ENCODE measurements at regions not wholly inside any gene's neighbourhood (a gene's known extent, or its start where the extent isn't known, plus 50 kb on each side); places are given as distances from the start of the nearest gene placed in this dataset.

DNA sequence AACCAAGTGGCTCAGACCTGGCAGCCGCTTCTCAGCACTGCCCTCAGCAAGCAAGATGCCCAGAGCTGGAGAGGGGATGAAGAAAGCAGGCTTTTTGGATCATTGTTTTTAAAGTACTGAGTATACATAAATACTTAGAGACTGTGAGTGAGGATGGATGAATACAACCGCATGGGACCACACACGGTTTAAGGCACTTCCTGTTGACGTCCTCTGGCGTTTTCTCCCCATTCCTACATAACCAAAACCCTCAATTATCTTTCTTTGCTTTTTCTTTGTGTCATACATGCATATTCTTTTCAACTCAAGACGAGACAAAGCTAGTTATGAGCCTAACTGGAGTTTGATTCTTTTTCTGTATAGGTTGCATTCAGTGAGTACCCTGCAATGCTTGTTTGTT is 198.4 kb downstream of the GALR1 start:
- no peak for DNase-seq

- no peak for DNase-seq
Measured at GRCh38 chr18:77455004-77455403, 205.4 kb downstream of the GALR1 start.

DNA sequence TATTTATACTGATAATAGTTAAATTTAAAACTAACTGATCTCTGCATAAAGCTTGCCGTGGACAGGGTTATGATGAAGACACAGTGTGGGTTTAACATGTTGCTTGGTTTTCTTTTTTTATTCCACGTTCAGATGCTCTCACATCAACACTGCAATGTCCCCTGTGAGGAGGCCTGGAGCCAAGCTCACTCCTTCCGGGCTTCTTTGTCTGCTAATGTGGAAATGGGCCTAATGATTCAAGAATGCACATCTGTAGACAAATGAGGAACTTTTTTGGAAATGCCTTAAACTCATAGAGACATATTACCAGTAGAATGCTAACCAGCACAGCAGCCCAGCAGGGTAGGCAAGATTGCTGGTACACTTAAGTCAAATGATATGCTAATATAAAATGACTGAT is 208.0 kb downstream of the GALR1 start:
- DNase-seq, result peak; percentile 30

DNA sequence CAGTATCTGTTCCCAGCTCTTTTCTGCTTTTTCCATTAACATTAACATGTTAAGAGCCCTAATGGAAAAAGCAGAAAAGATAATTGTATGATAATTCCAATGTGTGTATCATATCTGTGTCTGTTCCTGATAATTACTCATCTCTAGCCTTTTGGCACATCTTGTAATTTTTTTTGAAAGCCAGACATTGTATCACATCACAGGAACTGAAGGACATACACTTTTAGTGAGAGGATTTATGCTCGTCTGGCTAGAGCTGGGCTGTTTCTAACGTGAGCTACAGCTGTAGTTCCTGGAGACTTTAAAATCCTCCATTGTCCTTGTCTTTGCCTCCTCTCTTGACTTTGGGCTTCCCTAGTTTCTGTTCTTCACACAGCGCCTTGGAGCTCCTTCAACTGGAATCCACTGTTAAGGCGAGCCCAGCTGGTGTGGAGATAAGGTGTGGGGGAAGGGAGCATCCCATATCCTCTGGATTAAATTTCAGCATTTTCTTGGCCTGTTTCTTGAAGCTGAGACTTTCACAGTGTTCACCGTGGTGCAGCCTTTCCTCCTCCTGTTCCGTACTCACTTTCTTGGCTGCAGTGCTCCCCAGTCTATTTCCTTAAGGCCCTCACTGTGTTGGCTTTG is 211.5 kb downstream of the GALR1 start:
- DNase-seq, result no peak

- no peak for DNase-seq
Measured at GRCh38 chr18:77464917-77465316, 215.3 kb downstream of the GALR1 start.

DNA sequence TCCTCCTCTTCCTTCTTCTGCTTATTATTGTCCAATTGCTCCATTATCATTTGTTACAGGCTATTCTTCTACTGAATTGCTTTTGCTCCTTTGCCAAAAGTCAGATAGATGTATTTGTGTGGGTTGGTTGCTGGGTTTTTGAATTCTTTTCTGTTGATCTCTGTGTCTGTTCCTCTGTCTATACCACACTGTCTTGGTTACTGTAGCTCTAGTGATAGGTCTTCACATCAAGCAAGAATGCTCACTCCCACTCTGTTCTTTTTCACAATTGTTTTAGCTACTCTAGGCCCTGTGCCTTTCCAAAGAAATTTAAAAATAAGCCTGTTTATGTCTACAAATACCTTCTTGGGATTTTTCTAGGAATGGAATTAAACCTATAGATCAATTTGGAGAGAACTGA is 217.2 kb downstream of the GALR1 start:
- DNase-seq, result no peak

GRCh38 chr18:77469131-77469530 is 219.5 kb downstream of the GALR1 start:
- DNase-seq, result no peak

DNA sequence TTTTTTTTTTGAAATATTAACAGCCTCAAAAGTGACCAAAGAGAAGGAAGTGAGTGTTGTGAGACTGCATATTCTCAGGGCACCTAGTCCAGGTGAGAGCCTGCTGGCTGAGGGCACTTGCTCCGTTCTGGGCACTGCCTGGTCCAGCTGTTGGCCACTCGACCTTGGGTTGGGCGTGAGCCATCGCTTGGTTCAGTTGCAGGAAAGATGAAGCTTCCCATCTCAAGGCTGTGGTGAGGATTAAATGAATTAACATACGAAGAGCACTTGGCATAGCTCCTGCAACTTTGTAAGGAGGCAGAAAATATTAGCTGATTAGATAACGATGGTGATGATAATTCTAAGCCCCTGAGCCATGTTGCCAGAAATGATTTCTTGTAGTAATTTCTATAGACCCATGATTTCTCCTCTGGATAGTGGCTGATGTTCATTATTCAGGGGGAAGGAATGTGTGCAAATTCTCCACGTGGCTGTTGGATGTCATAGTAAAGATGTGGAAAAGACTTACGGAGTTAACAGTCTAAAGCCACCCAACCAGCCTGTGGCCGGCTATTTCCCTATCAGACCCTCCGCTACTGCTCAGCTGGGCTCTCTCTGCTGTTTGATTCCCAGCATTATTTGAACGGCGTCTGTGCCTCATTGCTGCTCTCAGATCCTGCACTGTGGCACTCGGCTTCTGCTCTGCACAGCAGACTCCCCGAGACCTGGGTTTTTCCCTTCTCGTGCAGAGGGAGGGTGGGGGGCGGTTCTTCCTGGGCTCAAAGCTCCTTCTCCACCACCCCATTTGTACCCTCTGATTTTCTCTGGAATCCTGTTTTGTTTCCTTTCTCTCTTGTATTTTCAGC is 221.1 kb downstream of the GALR1 start:
- DNase-seq, result no peak

- DNase-seq, result no peak
Measured at GRCh38 chr18:77472509-77472908, 222.9 kb downstream of the GALR1 start.

- peak; percentile 40 for DNase-seq
Measured at GRCh38 chr18:77478646-77479442, 229.2 kb downstream of the GALR1 start.

DNA sequence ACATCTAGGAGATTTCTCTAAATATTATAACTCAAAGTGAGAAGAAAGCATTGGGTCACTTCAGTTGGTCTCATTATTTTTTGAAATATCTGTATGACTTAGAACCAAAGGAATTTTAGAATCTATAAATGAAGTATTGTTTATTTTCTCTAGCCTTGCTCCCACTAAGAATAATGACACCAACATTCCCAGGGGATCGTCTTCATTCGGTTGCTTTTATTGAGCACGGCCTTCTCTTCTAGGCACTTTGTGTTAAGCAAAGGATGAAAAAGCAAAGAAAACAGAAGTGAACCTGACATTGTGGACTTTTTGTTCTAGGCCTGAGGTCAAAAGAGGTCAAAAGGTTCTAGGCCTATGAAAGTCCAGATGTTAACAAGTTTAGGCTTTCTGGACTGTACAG is 231.9 kb downstream of the GALR1 start:
- DNase-seq, result no peak

DNA sequence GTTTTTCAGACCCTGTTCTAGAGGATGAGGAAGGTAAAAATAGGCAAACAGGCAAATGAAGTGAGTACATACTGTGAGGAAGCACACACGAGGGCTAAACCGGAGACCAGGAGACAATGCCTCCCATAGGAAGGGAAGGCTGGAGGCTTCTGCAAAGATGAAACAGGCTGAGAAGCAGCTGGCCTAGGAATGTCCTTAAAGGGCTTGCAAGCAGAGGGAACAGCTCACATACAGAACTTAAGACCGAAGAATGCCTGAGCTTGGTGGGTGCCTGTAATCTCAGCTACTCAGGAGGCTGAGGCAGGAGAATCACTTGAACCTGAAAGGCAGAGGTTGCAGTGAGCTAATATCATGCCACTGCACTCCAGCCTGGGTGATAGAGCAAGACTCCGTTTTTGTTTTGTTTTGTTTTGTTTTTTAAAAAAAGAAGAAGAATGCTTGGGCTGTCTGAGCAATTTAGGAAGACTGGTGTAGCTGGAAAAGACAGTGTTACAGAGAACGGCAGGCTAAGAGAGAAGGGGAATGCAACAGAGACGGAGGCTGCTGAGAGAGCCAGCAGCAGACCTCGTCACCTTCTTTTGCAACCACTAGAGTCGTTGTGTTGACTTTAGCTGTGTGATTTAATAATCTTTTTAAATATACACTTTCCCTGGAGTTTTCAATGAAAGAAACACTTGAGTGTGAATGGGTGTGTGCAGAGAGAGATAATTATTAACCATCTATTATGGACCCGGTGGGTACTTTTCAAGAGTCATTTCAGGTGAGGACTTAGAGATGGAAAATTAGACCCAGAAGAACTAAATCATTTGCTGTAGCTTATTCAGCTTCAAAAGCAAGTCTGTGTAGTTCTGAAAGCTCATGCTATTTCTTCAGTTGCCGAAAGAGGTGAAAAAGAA is 232.8 kb downstream of the GALR1 start:
- DNase-seq, result no peak

- DNase-seq, result no peak
Measured at GRCh38 chr18:77486985-77487384, 237.3 kb downstream of the GALR1 start.

- DNase-seq, result no peak
Measured at GRCh38 chr18:77487951-77488740, 238.5 kb downstream of the GALR1 start.

- no peak for DNase-seq
Measured at GRCh38 chr18:77495079-77495478, 245.4 kb downstream of the GALR1 start.

DNA sequence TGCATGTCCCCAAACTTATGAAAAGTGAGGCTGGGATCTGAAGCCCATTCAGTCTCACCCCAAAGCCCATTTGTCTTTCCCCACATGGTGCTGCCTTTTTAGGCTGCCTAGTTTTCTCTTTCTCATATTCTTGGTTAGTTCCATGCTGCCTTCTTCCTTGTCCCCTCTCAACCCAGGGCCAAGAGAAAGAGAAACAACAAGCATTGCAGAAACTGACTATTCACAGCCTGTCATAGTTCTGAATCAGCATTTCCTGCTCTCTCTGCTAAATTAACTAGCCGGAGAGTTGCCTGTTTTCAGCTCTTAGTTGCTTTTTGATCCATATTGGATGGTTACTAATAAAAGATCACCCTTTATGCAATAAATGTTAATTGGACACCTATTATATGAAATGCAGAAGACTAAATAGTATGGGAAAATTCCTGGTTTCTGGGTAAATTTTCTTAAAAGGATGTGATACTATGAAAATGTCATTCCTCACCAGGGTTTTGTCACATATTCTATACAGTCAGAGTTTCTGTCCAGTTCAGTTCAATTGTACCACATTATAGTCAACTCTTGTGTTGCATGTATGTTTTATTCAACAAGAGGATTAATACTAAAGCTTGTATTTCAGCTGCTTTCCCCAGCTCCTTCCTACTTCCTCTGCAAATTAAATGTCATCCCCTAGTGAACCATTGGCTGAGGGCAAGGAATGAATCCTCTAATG is 246.5 kb downstream of the GALR1 start:
- DNase-seq, result no peak

DNA sequence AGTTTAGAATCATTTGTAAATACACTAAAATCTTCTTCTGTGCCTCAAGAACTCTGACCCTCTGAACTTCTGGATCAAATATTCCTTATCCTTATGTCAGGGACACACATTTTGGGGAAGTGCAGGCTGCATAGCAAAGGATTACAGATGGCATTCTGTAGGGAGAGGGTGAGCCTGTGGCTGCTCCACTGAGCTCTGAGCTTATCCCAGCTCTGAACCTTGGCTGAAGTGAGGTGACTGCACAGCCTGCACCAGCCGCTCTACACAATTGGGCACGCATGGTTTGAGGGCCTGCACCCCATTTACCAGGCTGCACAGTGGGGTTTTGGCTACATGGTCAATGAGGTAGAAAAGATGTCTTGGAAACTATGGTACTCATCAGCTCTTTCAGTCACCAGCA is 251.6 kb downstream of the GALR1 start:
- no peak for DNase-seq

DNA sequence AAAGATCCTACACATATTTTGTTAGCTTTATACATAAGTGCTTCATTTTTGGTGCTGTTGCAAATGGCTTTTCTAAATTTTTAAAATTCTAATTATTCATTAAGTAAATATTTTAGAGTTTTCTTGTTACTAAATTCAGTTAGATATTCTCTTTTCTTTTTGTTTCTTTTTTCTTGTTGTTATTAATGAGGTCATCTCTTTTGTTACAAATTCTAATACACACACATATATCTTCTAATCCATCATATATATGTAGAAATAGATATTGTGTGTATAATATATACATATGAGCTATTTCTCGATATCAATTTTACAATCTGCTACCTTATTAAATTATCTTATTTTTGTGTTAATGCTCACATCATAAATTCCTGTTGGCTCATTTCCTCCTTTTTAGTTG is 255.9 kb downstream of the GALR1 start:
- no peak for DNase-seq

- DNase-seq, result no peak
Measured at GRCh38 chr18:77512152-77512551, 262.5 kb downstream of the GALR1 start.

- DNase-seq, result no peak
Measured at GRCh38 chr18:77517901-77518300, 268.3 kb downstream of the GALR1 start.

- no peak for DNase-seq
Measured at GRCh38 chr18:77520767-77521166, 271.1 kb downstream of the GALR1 start.

All from right hindlimb (tissue), 1 donor.